EL (cell line): ENCODE measurements at regions not wholly inside any gene's neighbourhood (a gene's known extent, or its start where the extent isn't known, plus 50 kb on each side); places are given as distances from the start of the nearest gene placed in this dataset.

Source experiments
- DNase-seq: peaks from one replicate; pipeline ENCODE4 v3.0.0-alpha.2; 2016

DNA sequence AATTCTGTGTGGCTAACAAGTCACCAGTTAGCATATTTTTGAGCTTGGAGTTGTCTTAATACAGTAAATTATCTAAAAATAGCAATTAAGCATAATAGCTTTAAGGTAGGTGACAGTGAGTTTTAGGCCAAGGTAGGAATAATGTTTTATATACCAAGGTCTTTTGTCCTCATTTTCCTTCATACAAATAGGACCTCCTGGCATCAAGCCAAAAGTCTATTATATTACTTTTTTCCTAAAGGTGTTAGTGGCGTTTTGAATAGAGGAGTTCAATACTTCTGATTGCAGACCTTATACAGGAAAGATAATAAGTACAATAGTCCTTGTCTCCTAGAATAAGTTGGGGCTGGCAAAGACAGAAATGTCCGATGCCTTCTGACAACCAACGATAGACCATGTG lies 2277.7 kb downstream of the TP53TG3F start:
- no peak for DNase-seq

DNA sequence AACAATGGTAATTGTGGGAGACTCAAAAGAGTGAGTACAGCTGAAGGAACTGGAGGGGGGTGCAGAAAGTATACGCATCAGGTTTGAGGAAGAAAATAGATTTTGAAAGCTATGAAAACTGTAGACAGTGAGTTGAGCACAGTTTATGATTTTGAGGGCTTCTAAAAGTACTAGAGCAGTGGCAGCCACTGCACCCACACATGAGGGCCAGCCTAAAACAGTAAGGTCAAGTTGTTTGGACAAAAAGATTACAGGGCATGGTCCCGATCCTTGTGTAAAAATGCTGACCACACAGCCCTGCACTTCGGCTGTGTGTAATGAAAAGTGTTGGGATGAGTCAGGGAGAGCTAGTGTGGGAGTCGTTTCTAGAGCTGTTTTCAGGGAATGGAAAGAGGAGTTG lies 2282.1 kb downstream of the TP53TG3F start:
- no peak for DNase-seq

DNA sequence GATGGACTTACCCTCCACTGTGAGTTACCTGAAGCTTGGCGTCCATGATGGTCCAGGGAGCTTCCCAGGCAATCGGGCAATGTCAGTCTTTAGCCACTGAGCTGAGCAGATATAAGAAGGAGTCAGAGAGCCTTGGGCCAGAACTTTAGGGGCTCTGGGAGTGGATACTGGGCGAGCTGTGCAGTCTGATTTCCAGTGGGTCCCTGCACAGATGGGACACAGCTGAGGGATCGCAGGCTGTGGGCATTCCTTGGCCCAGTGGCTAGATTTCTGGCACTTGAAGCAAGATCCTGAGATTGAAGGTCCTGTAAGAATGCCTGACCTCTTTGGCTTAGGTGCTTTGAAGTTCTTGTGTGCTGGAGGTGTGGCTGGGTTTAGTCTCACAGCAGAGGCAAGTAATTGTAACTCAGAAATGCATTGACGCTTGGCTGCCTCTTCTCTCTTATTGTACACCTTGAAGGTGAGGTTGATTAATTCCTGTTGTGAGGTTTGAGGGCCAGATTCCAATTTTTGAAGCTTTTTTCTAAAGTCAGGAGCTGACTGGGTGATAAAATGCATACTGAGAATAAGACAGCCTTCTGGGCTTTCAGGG lies 2283.8 kb downstream of the TP53TG3F start:
- no peak for DNase-seq

DNA sequence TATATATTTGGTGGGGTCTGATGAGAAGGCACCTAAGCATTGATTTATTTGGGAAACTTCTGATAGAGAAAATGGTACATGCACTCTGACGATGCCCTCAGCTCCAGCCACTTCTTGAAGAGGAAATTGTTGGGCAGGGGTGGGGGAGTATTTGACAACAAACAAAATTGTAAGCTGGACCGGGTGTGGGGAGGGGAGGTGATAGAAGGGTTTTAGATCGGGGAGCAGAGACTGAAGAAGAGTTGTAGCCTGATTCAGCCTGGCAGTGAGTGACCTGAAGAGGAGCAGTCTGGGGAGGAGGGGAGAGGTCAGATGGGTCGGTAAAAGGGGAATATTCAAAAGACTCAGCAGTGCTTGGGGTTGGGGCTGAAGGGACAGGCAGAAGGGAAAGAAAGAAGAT lies 2284.7 kb downstream of the TP53TG3F start:
- DNase-seq: no peak

DNA sequence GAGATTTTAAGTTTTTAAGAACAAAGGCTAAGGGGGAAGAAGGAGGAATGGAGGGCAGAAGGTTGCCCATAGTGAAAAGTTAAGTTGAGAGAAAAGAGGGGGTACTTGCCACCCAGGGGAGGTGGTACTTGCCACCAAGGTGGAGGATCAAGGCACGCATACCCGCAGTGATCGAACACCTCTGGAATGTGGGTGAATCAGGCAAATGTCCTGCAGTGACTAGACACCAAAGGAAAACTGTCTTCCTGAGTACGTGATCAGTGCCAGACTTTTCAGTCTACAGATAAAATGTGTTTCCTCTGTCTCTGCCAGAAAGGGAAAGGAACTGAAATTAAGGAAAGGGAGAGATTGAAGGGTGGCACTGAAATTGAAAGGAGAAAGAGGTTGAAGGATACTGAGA lies 2285.3 kb downstream of the TP53TG3F start:
- no peak for DNase-seq

DNA sequence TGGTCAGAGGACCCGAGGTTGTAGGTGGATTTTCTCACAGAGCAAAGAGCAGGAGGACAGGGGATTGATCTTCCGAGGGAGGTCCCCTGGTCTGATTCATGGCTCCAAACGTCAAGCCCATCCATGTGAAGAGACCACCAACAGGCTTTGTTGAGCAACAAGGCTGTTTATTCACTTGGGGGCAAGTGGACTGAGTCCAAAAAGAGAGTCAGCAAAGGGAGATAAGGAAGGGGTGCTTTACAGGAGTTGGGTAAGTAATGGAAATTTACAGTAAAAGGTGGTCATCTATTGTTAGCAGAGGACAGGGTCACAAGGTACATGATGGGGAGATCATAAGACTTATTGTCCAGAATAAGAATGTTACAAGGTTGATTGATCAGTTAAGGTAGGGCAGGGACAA lies 2285.8 kb downstream of the TP53TG3F start:
- no peak for DNase-seq

DNA sequence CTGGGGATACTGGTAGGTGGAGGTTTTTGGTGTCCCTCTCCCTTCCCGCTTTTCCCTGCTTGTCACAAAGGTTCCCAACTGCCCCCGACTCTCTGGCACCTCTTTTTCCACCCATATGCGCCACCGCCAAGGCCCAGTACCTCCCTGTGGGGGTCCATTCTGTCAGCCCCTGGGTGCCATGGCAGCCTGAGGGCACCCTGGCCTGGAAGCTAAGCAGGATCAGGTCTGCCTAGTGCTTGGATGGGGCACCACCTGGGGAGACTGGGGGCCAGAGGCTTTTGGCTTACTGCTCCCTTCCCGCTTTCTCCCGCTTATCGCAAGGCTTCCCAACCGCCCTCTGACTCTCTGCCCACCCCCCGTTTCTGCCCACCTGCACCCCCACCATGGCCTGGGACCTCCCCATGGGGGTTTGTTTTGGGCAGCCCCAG lies 2286.4 kb downstream of the TP53TG3F start:
- DNase-seq: no peak

DNA sequence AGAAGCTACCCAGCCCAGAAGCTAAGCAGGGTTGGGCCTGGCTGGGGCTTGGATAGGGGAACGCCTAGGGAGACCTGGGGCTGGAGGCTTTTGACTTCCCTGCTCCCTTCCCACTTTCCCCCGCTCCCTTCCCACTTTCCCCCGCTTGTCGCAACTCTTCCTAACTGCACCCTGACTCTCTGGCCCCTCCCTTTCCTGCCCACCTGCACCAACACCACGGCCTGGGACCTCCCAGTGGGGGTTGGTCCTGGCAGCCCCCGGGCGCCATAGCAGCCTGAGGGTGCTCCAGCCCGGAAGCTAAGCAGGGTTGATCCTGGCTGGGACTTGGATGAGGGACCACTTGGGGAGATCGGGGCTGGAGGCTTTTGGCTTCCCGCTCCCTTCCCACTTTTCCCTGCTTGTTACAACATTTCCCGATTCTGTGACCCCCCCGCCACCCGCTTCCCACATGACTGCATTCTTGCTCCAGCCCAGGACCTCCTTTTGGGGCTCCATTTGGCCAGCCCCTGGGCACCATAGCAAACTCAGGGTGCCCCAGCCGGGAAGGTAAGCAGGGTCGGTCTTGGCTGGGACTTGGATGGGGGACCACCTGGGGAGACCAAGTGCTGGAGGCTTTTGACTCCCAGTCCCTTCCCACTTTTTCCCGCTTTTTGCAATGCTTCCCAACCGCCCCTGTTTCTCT lies 2287.0 kb downstream of the TP53TG3F start:
- no peak for DNase-seq

DNA sequence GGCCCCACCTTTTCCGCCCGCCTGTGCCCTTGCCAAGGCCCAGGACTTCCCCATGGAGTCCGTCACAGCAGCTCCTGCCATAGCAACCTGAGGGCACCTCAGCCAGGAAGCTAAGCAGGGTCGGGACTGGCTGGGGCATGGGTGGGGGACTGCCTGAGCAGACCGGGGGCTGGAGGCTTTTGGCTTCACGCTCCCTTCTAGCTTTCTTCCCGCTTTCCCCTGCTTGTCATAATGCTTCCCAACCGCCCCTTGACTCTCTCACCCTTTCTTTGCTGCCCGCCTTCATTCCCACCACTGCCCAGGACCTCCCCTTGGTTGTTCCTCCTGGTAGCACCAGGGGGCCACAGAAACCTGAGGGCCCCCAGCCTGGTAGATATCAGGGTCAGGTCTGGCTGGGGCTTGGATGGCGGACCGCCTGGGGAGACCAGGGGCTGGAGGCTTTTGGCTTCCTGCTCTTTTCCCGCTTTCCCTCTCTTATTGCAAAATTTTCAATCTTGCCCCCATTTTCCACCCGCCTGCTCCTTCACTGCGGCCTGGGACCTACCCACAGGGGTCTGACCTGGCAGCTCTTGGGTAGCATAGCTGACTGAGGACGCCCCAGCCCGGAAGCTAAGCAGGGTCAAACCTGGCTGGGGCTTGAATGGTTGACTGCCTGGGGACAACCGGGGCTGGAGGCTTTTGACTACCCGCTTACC lies 2287.7 kb downstream of the TP53TG3F start:
- DNase-seq: no peak

DNA sequence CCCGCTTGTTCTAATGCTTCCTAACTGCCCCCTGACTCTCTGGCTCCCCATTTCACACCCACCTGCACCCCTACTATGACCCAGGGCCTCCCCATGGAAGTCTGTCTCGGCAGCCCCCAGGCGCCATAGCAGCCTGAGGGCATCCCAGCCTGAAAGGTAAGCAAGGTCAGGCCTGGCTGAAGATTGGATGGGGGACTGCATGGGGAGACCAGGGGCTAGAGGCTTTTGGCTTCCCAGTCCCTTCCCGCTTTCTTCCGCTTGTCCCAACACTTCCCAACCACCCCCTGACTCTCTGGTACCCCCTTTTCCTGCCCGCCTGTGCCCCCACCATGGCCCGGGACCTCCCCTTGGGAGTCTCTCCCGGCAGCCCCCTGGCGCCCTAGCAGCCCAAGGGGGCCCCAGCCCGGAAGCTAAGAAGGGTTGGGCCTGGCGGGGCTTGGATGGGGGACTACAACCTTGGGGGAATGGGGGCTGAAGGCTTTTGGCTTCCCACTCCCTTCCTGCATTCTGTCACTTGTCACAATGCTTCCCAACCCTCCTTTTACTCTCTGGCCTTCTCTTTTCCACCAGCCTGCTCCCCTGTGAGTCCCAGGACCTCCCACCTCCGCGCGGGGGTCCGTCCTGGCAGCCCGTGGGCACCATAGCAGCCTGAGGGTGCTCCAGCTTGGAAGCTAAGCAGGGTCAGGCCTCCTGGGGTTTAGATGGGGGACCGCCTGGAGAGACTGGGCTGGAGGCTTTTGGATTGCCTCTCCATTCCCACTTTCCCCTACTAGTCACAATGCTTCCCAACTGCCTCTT lies 2288.4 kb downstream of the TP53TG3F start:
- no peak for DNase-seq

DNA sequence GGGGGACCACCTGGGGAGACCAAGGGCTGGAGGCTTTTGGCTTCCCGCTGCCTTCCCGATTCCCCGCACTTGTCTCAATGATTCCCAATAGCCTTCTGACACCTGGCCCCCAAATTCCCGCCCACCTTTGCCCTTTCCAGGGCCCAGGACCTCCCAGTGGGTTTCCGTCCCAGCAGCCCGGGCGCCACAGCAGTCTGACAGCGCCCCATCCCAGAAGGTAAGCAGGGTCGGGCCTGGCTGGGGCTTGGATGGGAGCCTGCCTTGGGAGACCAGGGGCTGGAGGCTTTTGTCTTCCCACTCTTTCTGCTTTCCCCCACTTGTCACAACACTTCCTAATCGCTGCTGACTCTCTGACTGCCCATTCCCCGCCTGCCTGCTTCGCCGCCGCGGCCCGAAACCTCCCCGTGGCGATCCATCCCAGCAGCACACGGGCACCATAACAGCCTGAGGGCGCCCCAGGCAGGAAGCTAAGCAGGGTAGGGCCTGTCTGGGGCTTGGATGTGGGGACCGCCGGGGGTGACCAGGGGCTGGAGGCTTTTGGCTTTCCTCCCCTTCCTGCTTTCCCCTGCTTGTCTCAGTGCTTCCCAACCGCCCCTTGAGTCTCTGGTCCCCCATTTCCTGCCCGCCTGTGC lies 2289.3 kb downstream of the TP53TG3F start:
- no peak for DNase-seq

DNA sequence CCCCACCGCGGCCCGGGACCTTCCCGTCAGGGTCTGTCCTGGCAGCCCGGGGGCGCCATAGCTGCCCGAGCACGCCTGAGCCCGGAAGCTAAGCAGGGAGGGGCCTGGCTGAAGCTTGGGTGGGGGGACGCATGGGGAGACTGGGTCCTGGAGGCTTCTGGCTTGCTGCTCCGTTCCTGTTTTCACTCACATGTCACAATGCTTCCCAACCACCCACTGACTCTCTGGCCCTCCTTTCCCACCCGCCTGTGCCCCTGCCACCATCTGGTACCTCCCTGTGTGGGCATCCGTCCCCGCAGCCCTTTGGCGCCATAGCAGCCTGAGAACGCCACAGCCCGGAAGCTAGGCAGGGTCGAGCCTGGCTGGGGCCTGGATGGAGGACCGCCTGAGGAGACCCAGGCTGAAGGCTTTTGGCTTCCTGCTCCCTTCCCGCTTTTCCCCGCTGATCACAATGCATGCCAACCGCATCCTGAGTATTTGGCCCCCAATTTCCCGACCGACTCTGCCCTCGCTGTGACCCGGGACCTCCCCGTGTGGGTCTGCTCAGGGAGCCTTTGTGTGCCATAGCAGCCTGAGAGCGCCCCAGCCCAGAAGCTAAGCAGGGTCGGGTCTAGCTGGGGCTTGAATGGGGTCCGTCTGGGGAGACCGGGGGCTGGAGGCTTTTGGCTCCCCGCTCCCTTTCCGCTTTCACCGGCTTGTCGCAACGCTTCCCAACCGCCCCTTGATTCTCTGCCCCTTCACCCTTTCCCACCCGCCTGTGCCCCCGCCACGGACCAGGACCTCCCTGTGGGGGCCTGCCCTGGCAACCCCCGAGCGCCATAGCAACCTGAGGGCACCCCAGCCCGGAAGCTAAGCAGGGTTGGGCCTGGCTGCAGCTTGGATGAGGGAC lies 2290.1 kb downstream of the TP53TG3F start:
- no peak for DNase-seq

DNA sequence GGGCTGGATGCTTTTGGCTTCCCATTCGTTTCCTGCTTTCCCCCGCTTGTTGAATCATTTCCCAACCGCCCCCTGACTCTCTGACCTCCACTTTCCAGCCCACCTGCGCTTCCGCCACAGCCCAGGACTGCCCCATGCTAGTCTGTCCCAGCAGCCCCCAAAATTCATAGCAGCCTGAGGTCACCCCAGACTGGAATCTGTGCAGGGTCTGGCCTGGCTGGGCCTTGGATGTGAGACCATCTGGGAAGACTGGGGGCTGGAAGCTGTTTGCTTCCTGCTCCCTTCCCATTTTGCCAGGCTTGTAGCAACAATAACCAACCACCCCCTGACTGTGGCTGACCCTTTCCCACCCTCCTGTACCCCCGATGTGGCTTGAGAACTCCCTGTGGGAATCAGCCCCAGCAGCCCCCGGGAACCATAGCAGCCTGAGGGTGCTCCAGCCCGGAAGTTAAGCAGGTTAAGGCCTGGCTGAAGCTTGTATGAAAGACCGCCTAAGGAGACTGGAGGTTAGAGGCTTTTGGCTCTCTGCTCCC lies 2290.8 kb downstream of the TP53TG3F start:
- no peak for DNase-seq

DNA sequence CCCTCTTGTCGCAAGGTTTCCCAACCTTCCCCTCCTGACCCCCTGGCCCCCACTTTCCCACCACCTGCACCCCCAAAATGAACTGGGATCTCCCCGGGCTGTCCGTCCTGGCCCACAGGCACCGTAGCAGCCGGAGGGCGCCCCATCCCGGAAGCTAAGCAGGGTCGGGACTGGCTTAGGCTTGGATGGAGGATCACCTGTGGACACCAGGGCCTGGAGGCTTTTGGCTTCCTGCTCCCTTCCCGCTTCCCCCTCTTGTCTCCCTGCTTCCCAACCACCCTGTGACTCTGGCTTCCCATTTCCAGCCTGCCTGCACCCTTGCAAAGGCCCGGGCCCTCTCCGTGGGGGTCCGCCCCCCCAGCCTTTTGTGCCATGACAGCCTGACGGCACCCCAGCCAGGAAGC lies 2291.3 kb downstream of the TP53TG3F start:
- DNase-seq: no peak

DNA sequence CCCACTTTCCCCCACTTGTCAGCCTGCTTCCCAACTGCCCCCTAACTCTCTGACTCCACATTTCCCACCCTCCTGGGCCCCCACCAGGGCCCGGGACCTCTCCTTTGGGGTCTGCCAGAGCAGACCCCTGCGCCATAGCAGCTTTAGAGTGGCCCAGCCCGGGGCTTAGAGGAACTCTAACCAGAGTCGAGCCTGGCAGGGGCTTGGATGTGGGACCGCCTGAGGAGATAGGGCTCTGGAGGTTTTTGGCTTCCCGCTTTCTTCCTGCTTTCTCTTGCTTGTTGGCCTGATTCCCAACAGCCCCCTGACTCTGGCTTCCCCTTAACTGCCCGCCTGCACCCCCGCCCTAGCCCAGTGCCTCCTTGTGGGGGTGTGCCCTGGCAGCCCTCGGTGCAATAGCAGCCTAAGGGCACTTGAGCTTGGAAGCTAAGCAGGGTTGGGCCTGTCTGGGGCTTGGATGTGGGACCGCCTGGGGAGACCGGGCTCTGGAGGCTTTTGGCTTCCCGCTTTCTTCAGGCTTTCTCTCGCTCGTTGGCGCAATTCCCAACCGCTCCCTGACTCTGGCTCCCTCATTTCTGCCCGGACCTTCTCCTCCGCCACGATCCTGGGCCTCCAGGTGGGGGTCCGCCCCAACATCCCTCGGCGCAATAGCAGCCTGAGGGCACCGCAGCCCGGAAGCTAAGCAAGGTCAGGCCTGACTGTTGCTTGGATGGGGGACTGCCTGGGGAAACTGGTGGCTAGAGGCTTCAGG lies 2292.0 kb downstream of the TP53TG3F start:
- no peak for DNase-seq

DNA sequence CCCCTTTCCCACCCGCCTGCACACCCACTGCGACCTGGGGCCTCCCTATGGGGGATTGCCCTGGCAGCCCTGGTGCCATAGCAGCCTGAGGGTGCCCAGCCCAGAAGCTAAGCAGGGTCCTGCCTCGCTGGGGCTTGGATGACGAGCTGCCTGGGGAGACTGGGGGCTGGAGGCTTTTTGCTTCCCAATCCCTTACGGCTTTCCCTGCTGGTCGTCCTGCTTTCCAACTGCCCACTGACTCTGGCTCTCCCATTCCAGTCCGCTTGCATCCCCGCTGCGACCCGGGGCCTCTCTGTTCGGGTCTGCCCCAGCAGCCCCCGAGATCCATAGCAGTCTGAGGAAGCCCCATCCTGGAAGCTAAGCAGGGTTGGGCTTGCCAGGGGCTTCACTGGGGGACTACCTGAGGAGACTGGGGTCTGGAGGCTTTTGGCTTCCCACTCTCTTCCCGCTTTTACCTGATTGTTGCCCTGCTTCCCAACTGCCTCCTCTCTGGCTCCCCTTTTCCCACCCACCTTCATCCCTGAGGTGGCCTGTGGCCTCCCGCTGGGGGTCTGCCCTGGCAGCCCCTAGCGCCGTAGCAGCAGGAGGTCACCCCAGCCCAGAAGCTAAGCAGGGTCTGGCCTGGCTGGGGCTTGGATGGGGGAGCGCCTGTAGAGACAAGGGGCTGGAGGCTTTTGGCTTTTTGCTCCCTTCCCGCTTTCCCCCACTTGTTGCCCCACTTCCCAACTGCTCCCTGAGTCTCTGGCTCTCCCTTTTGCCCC lies 2292.8 kb downstream of the TP53TG3F start:
- DNase-seq: no peak

DNA sequence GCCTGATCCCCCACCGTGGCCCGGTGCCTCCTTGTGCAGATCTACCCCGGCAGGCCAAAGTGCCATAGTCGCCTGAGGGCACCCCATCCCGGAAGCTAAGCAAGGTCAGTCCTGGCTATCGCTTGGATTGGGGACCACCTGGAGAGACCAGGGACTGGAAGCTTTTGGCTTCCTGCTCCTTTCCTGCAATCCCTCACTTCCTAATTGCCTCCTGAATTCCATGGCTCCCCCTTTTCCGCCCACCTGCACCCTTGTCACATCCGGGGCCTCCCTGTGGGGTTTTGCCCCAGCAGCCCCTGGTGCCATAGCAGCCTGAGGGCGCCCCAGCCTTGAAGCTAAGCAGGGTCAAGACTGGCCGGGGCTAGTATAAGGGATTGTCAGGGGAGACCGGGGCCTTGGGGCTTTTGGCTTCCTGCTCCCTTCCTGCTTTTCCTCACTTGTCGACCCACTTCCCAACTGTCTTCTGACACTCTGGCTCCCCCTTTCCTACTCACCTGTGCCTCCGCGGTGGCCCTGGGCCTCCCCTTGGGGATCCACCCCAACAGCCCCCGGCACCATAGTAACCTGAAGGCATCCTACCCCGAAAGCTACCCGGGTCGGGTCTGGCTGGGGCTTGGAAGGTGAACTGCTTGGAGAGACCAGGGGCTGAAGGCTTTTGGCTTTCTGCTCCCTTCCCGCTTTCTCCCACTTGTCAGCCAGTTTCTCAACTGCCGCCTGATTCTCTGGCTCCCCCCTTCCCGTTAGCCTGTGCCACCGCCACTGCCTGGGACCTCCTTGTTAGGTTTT lies 2293.6 kb downstream of the TP53TG3F start:
- DNase-seq: no peak

DNA sequence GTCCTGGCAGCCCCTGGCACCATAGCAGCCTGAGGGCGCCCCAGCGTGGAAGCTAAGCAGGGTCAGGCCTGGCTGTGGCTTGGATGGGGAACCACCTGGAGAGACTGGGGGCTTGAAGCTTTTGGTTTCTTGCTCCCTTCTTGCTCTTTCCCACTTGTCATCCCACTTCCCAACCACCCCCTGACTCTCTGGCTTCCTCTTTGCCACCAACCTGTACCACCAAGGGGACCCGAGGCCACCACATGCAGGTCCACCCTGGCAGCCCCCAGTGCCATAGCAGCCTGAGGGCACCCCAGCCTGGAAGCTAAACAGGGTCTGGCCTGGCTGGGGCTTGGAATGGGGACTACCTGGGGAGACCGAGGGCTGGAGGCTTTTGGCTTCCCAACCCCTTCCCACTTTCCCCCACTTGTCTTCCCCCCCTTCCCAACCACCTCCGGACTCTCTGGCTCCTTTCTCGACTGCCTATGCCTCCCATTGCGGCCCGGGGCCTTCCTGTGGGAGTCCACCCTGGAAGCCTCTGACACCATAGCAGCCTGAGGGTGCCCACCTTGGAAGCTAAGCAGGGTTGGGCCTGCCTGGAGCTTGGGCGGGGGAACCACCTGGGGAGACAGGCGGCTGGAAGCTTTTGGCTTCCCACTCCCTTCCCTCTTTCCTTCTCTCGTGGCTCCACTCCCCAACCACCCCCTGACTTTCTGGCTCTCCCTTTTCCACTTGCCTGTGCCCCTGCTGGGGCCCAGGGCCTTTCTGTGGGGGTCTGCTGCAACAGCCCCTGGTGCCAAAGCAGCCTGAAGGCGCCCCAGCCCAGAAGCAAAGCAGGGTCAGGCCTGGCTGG lies 2294.4 kb downstream of the TP53TG3F start:
- no peak for DNase-seq
